K562 (cell line): ENCODE measurements at regions not wholly inside any gene's neighbourhood (a gene's known extent, or its start where the extent isn't known, plus 50 kb on each side); places are given as distances from the start of the nearest gene placed in this dataset.

ENCODE experiments used
- EP300 ChIP-seq: IDR thresholded peaks from 2 replicates; pipeline ENCODE4 v1.6.1; 2012; ENCODE audit warnings: low read length, improper control_type of control experiment
- ID3 ChIP-seq, 2 experiments: fragments of 250-450 bp in 1 of 2; fragments of 450-650 bp in 1 of 2; sonication (Bioruptor Pico) in 1 of 2; IDR thresholded peaks; 2 replicates each; pipeline versions ENCODE4 v1.6.1 to v1.8.0; 2016 to 2021; ENCODE audit warnings: mild to moderate bottlenecking in 2 of 2, moderate library complexity in 2 of 2, missing compliant biosample characterization in 1 of 2, missing genetic modification characterization in 1 of 2
- POLR2A ChIP-seq: fragments of 450-650 bp; conservative IDR thresholded peaks from 2 replicates; pipeline ENCODE4 v1.6.1; 2016
- POLR2AphosphoS5 ChIP-seq: IDR thresholded peaks from 2 replicates; pipeline ENCODE4 v1.6.1; 2011; ENCODE audit warnings: mild to moderate bottlenecking, low read depth, low read length, moderate library complexity; ENCODE audit not compliant: control insufficient read depth, insufficient read depth
- SMAD2 ChIP-seq: fragments of 150-350 bp; IDR thresholded peaks from 2 replicates; pipeline ENCODE4 v1.6.1; 2014; ENCODE audit warnings: low read depth, mild to moderate bottlenecking, low read length
- TEAD1 ChIP-seq, 2 experiments: fragments of 450-650 bp in 1 of 2; sonication (generic) in 1 of 2; formaldehyde crosslinking; IDR thresholded peaks; 2 replicates each; pipeline versions ENCODE4 v1.4.0 to v1.8.0; 2020 to 2022; ENCODE audit warnings: mild to moderate bottlenecking in 2 of 2, missing genetic modification reagents in 1 of 2
- ZNF274 ChIP-seq: IDR thresholded peaks from 2 replicates; pipeline ENCODE4 v1.6.1; 2011; ENCODE audit warnings: low read depth, mild to moderate bottlenecking, low read length, moderate library complexity, borderline replicate concordance
- TF ChIP-seq, protein P1 (sequence below), 2 experiments: fragments of 450-650 bp; formaldehyde crosslinking in 1 of 2; IDR thresholded peaks; 2 replicates each; pipeline versions ENCODE4 v1.4.0 to v1.6.1; 2014 to 2020; ENCODE audit warnings: mild to moderate bottlenecking in 2 of 2, borderline replicate concordance in 1 of 2, low read depth in 1 of 2
- TF ChIP-seq, protein P2 (sequence below): fragments of 250-450 bp; sonication (Bioruptor Pico); IDR thresholded peaks from 2 replicates; pipeline ENCODE4 v1.8.0; 2021; ENCODE audit warnings: mild to moderate bottlenecking, moderate library complexity

DNA sequence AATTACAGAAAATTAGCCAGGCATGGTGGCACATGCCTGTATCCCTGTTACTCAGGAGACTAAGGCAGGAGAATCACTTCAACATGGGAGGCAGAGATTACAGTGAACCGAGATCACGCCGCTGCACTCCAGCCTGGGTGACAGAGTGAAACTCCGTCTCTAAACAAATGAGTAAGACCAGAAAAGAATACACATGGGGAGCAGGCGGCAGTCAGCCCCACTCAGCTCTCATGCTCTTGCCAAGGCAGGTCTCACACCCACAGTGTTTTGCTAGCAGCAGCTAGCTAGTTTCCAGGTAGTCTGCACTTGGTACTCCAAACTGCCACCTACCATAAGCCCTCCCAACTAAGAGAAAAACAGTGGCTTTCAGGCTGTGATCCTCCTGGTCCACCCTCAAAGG is 722.3 kb upstream of the CTNND2 start:
- TF ChIP-seq POLR2AphosphoS5, result no peak
- TF ChIP-seq EP300, result no peak
- no peak for TF ChIP-seq SMAD2
- TF ChIP-seq ID3 (CRISPR knock-in tag; IDR thresholded peaks at IDR 0.05), result no peak
- no peak for TF ChIP-seq ID3 (tag; IDR thresholded peaks at IDR 0.05)
- TF ChIP-seq, protein P1, sequence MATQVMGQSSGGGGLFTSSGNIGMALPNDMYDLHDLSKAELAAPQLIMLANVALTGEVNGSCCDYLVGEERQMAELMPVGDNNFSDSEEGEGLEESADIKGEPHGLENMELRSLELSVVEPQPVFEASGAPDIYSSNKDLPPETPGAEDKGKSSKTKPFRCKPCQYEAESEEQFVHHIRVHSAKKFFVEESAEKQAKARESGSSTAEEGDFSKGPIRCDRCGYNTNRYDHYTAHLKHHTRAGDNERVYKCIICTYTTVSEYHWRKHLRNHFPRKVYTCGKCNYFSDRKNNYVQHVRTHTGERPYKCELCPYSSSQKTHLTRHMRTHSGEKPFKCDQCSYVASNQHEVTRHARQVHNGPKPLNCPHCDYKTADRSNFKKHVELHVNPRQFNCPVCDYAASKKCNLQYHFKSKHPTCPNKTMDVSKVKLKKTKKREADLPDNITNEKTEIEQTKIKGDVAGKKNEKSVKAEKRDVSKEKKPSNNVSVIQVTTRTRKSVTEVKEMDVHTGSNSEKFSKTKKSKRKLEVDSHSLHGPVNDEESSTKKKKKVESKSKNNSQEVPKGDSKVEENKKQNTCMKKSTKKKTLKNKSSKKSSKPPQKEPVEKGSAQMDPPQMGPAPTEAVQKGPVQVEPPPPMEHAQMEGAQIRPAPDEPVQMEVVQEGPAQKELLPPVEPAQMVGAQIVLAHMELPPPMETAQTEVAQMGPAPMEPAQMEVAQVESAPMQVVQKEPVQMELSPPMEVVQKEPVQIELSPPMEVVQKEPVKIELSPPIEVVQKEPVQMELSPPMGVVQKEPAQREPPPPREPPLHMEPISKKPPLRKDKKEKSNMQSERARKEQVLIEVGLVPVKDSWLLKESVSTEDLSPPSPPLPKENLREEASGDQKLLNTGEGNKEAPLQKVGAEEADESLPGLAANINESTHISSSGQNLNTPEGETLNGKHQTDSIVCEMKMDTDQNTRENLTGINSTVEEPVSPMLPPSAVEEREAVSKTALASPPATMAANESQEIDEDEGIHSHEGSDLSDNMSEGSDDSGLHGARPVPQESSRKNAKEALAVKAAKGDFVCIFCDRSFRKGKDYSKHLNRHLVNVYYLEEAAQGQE (IDR thresholded peaks at IDR 0.05; ENCODE audit: borderline replicate concordance), result no peak
- TF ChIP-seq, protein P1 (CRISPR knock-in tag; IDR thresholded peaks at IDR 0.05; ENCODE audit: low read depth), result no peak
- TF ChIP-seq, protein P2, sequence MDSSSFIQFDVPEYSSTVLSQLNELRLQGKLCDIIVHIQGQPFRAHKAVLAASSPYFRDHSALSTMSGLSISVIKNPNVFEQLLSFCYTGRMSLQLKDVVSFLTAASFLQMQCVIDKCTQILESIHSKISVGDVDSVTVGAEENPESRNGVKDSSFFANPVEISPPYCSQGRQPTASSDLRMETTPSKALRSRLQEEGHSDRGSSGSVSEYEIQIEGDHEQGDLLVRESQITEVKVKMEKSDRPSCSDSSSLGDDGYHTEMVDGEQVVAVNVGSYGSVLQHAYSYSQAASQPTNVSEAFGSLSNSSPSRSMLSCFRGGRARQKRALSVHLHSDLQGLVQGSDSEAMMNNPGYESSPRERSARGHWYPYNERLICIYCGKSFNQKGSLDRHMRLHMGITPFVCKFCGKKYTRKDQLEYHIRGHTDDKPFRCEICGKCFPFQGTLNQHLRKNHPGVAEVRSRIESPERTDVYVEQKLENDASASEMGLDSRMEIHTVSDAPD, result no peak
- TF ChIP-seq POLR2A, result no peak
- TF ChIP-seq TEAD1 (CRISPR knock-in tag; IDR thresholded peaks at IDR 0.05), result no peak
- no peak for TF ChIP-seq ZNF274
